PC-3 (cell line): ENCODE measurements at regions not wholly inside any gene's neighbourhood (a gene's known extent, or its start where the extent isn't known, plus 50 kb on each side); places are given as distances from the start of the nearest gene placed in this dataset.

ENCODE experiments used
- ATAC-seq: fragments of 200-7000 bp; cut with Tn5 transposase; 2 replicates; pipeline ENCODE4 v1.9.1; 2020; ENCODE audit warnings: mild to moderate bottlenecking, moderate library complexity
- BruUV-seq: library from RNA; stranded (reverse); fragments of 400-500 nt; replicated peaks from 2 replicates; lab custom pipeline; 2021; lab: Mats Ljungman, UMichigan
- CTCF ChIA-PET: fragments of 300-600 bp; sonication (Branson Sonifier 250); formaldehyde crosslinking; loops from one replicate; lab custom pipeline; 2022; ENCODE audit warnings: antibody characterized with exemption; lab: Charles Lee
- POLR2A ChIA-PET: fragments of 300-600 bp; sonication (Branson Sonifier 250); formaldehyde crosslinking; loops from one replicate; lab custom pipeline; 2022; ENCODE audit warnings: antibody characterized with exemption; ENCODE audit not compliant: unreplicated experiment; lab: Charles Lee
- DNase-seq: peaks from one replicate; pipeline ENCODE4 v3.0.0-alpha.2; 2015
- H2AFZ ChIP-seq: fragments of 300-600 bp; sonication (generic); 2 replicates; pipeline ENCODE4 v1.6.0; 2016; ENCODE audit warnings: antibody characterized with exemption, low read length
- H3F3A ChIP-seq: fragments of 300-600 bp; sonication (generic); one replicate; pipeline ENCODE4 v1.6.0; 2017; ENCODE audit warnings: antibody characterized with exemption, low read length, control low read depth, mild to moderate bottlenecking; ENCODE audit not compliant: unreplicated experiment
- H3K27ac ChIP-seq: fragments of 300-600 bp; sonication (generic); 2 replicates; pipeline ENCODE4 v1.5.1; 2016; ENCODE audit warnings: mild to moderate bottlenecking, low read length
- H3K27me3 ChIP-seq: fragments of 300-600 bp; sonication (generic); 2 replicates; pipeline ENCODE4 v1.6.1; 2016; ENCODE audit warnings: low read length, mixed read lengths
- H3K36me3 ChIP-seq: fragments of 300-600 bp; sonication (generic); 2 replicates; pipeline ENCODE4 v1.6.1; 2016; ENCODE audit warnings: low read depth, mixed run types, low read length, mixed read lengths
- H3K4me1 ChIP-seq: fragments of 300-600 bp; sonication (generic); 2 replicates; pipeline ENCODE4 v1.5.1; 2016; ENCODE audit warnings: low read length; ENCODE audit not compliant: insufficient read depth
- H3K4me2 ChIP-seq: fragments of 300-600 bp; sonication (generic); 2 replicates; pipeline ENCODE4 v1.6.0; 2016; ENCODE audit warnings: low read length
- H3K4me3 ChIP-seq: fragments of 300-600 bp; sonication (generic); 2 replicates; pipeline ENCODE4 v1.5.1; 2016; ENCODE audit warnings: mild to moderate bottlenecking, low read length, mixed read lengths
- H3K79me2 ChIP-seq: fragments of 300-600 bp; sonication (generic); 2 replicates; pipeline ENCODE4 v1.6.1; 2017; ENCODE audit warnings: low read length, mixed read lengths
- H3K9ac ChIP-seq: fragments of 300-600 bp; sonication (generic); 2 replicates; pipeline ENCODE4 v1.6.0; 2016; ENCODE audit warnings: mild to moderate bottlenecking, low read length
- H3K9me2 ChIP-seq: fragments of 300-600 bp; sonication (generic); replicated peaks from 2 replicates; pipeline ENCODE4 v1.6.1; 2016; ENCODE audit warnings: mixed run types, low read length, mixed read lengths
- H3K9me3 ChIP-seq: fragments of 300-600 bp; sonication (generic); 2 replicates; pipeline ENCODE4 v1.6.1; 2016; ENCODE audit warnings: low read length, mixed read lengths
- H4K20me1 ChIP-seq: fragments of 300-600 bp; sonication (generic); 2 replicates; pipeline ENCODE4 v1.6.1; 2016; ENCODE audit warnings: low read length, mixed read lengths
- CTCF ChIP-seq: fragments of 300-600 bp; sonication (generic); conservative IDR thresholded peaks from 2 replicates; pipeline ENCODE4 v1.5.1; 2017; ENCODE audit warnings: antibody characterized with exemption, low read depth, mild to moderate bottlenecking, low read length
- EZH2 ChIP-seq: fragments of 300-600 bp; sonication (generic); IDR thresholded peaks from one replicate; pipeline ENCODE4 v1.6.1; 2017; ENCODE audit warnings: antibody characterized with exemption, mild to moderate bottlenecking, low read length; ENCODE audit not compliant: unreplicated experiment
- EZH2phosphoT487 ChIP-seq: fragments of 300-600 bp; sonication (generic); IDR thresholded peaks from 2 replicates; pipeline ENCODE4 v1.6.1; 2018; ENCODE audit warnings: mild to moderate bottlenecking, antibody characterized with exemption, low read length, borderline replicate concordance
- intact Hi-C: fragments of 100-400 bp; cut with micrococcal nuclease; formaldehyde crosslinking; loops from 2 replicates; pipeline ENCODE4 v1.9.0; 2023

GRCh38 chrX:122913764-122914163 is 270.3 kb upstream of the GRIA3 start:
- H3K36me3 ChIP-seq, result no peaks in the 10 kb centered on the region
- DNase-seq (no peak), ATAC-seq (no peak)
- ChIA-PET POLR2A (no interaction called here), CTCF (no interaction called here)
- no peaks in the 10 kb centered on the region for H3K4me1 ChIP-seq
- H3K9me2 ChIP-seq, result no peaks in the 10 kb centered on the region
- H3K79me2 ChIP-seq, result no peaks in the 10 kb centered on the region
- H3K27me3 ChIP-seq, result no peaks in the 10 kb centered on the region
- TF ChIP-seq CTCF (no peak), EZH2 (no peak), EZH2phosphoT487 (no peak)
- intact Hi-C loops, result no loop called here
- H3K9me3 ChIP-seq, result no peaks in the 10 kb centered on the region
- no peak overlapping the region for H3K4me2 ChIP-seq
- H3K27ac ChIP-seq, result no peak overlapping the region
- no TSS peak for BruUV-seq
- no peaks in the 10 kb centered on the region for H4K20me1 ChIP-seq
- H2AFZ ChIP-seq, result no peak overlapping the region
- H3F3A ChIP-seq, result no peaks in the 10 kb centered on the region
- H3K4me3 ChIP-seq, result no peak overlapping the region
- H3K9ac ChIP-seq, result no peak overlapping the region

GRCh38 chrX:122914256-122914655 is 269.8 kb upstream of the GRIA3 start:
- no peaks in the 10 kb centered on the region for H3K9me2 ChIP-seq
- POLR2A ChIA-PET, result no interaction called here

GRCh38 chrX:122934131-122934530 is 249.9 kb upstream of the GRIA3 start:
- H4K20me1 ChIP-seq, result no peaks in the 10 kb centered on the region
- POLR2A ChIA-PET, result no interaction called here
- TF ChIP-seq CTCF (no peak), EZH2 (no peak), EZH2phosphoT487 (no peak)
- ATAC-seq (no peak), DNase-seq (no peak)
- BruUV-seq, result no TSS peak
- H3K36me3 ChIP-seq, result no peaks in the 10 kb centered on the region
- H2AFZ ChIP-seq, result no peak overlapping the region
- H3K9me3 ChIP-seq, result no peaks in the 10 kb centered on the region
- no peaks in the 10 kb centered on the region for H3K27me3 ChIP-seq
- no peaks in the 10 kb centered on the region for H3K4me1 ChIP-seq
- H3K27ac ChIP-seq, result no peak overlapping the region
- H3K79me2 ChIP-seq, result no peaks in the 10 kb centered on the region
- intact Hi-C loops, result no loop called here
- H3F3A ChIP-seq, result no peaks in the 10 kb centered on the region
- H3K4me3 ChIP-seq, result no peak overlapping the region
- H3K9me2 ChIP-seq, result no peaks in the 10 kb centered on the region
- no peak overlapping the region for H3K4me2 ChIP-seq
- no peak overlapping the region for H3K9ac ChIP-seq
- CTCF ChIA-PET, result no interaction called here

More at GRCh38 chrX:122914256-122914655, 269.8 kb upstream of the GRIA3 start:
- CTCF ChIA-PET, result no interaction called here
- ATAC-seq, result no peak
- H3K27ac ChIP-seq, result no peak overlapping the region
- H3K27me3 ChIP-seq, result no peaks in the 10 kb centered on the region
- TF ChIP-seq CTCF, result no peak
- no peak for TF ChIP-seq EZH2
- TF ChIP-seq EZH2phosphoT487, result no peak
- no peak overlapping the region for H3K4me3 ChIP-seq
- H3F3A ChIP-seq, result no peaks in the 10 kb centered on the region
- H2AFZ ChIP-seq, result no peak overlapping the region
- intact Hi-C loops, result no loop called here
- no peaks in the 10 kb centered on the region for H3K4me1 ChIP-seq
- no peaks in the 10 kb centered on the region for H3K9me3 ChIP-seq
- H3K79me2 ChIP-seq, result no peaks in the 10 kb centered on the region
- BruUV-seq, result no TSS peak
- no peak overlapping the region for H3K4me2 ChIP-seq
- H4K20me1 ChIP-seq, result no peaks in the 10 kb centered on the region
- H3K36me3 ChIP-seq, result no peaks in the 10 kb centered on the region
- no peak overlapping the region for H3K9ac ChIP-seq
- no peak for DNase-seq
